ENCODE measurements at regions not wholly inside any gene's neighbourhood (a gene's known extent, or its start where the extent isn't known, plus 50 kb on each side); places are given as distances from the start of the nearest gene placed in this dataset.

DNA sequence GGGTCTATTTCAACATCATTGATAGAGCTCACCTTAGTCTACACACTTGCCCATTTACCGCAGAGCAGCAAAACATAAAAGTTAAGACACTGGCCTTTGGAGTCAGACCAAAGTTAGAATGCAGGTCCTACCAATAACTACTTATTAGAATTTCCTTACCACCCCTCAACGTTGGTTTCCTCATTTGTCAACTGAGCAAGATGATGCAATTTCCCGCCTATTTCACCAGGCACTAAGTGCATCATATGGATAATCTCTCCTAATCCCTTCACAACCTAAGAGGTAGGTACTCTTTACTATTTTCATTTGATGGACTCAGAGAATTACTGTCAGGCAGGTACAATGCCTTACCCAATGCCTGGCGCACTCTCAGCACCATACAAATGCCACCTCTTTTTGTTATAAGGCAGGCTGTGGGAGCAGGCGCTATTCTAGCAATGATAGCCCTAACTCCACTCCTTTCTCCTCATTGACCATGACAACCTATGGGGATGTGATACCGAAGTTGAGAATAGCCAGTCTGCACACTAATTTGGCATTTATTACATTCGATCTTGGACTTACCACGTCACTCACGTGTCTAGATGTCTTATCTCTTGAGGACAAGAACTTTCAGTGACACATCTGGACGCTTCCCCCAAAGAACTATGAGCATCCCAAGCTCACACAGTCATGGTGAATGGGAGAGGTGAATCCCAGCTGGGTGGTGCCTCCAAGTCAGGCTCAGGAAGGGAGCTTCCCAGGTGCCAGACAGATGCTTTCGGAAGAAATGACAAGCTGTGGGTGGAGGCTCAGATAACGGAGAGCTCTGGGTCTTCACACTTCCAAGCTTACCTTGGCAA, 128.1 kb upstream of the STMND1 start:
- no peak overlapping the region for H3K4me2 ChIP-seq (ENCODE audit: insufficient read depth, low read length)
- CTCF ChIA-PET, result interaction anchor here (1.1 to 1.7 kb wide), 4 partner anchors 9 to 642 kb away, joined by 3 to 9 read pairs (median 6); no protein-coding TSS in a partner anchor

More for the DNA sequence above, 128.1 kb upstream of the STMND1 start:
- no peak overlapping the region for H3K4me3 ChIP-seq (replicated peaks in 1 of 3; ENCODE audit: insufficient read depth in 1 of 3, low read depth in 1 of 3, low read length in 3 of 3)
- dilution Hi-C loops (cut with MboI; ENCODE audit: extremely low pct_ligation_motif_present, low sequenced_read_pairs), result no loop called here
- no TSS peak for BruUV-seq (replicated peaks)
- FAIRE-seq (no peak), DNase-seq (ENCODE audit: low read depth, low spot score) (no peak)
- no peak overlapping the region for H2AFZ ChIP-seq (ENCODE audit: low read depth, low read length)
- H3K79me2 ChIP-seq (ENCODE audit: control insufficient read depth, insufficient read depth, low read length), result no peaks in the 10 kb centered on the region
- no peaks in the 10 kb centered on the region for H3K9me3 ChIP-seq (replicated peaks; ENCODE audit: control insufficient read depth, insufficient read depth, low read length)
- POLR2A ChIA-PET, result no interaction called here
- H3K27me3 ChIP-seq (ENCODE audit: control insufficient read depth in 2 of 2, insufficient read depth in 2 of 2, low read length in 2 of 2), result peaks cover 22 to 46% of the 10 kb centered on the region in 2 experiments
- TF ChIP-seq, protein P1, sequence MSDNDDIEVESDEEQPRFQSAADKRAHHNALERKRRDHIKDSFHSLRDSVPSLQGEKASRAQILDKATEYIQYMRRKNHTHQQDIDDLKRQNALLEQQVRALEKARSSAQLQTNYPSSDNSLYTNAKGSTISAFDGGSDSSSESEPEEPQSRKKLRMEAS (IDR thresholded peaks at IDR 0.05; ENCODE audit: insufficient read depth, insufficient read length), result no peak
- TF ChIP-seq GATA2 (IDR thresholded peaks at IDR 0.05; ENCODE audit: insufficient read depth, insufficient read length, low read depth, low read length), result no peak
- no peak for TF ChIP-seq EZH2 (IDR thresholded peaks at IDR 0.05; ENCODE audit: borderline replicate concordance, low read depth, low read length, severe bottlenecking)
- TF ChIP-seq, protein P2, sequence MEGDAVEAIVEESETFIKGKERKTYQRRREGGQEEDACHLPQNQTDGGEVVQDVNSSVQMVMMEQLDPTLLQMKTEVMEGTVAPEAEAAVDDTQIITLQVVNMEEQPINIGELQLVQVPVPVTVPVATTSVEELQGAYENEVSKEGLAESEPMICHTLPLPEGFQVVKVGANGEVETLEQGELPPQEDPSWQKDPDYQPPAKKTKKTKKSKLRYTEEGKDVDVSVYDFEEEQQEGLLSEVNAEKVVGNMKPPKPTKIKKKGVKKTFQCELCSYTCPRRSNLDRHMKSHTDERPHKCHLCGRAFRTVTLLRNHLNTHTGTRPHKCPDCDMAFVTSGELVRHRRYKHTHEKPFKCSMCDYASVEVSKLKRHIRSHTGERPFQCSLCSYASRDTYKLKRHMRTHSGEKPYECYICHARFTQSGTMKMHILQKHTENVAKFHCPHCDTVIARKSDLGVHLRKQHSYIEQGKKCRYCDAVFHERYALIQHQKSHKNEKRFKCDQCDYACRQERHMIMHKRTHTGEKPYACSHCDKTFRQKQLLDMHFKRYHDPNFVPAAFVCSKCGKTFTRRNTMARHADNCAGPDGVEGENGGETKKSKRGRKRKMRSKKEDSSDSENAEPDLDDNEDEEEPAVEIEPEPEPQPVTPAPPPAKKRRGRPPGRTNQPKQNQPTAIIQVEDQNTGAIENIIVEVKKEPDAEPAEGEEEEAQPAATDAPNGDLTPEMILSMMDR (IDR thresholded peaks at IDR 0.05; ENCODE audit: extremely low read depth in 1 of 2, insufficient read depth in 1 of 2, low read depth in 1 of 2, low read length in 2 of 2), result no peak
- TF ChIP-seq MYC (IDR thresholded peaks at IDR 0.05; ENCODE audit: low read depth, low read length), result no peak
- TF ChIP-seq POLR2AphosphoS5 (IDR thresholded peaks at IDR 0.05; ENCODE audit: insufficient read depth, low read depth, low read length), result no peak
- no peak for TF ChIP-seq JUN (IDR thresholded peaks at IDR 0.05; ENCODE audit: borderline replicate concordance, insufficient read depth, insufficient read length, low read depth)
- no peak for TF ChIP-seq POLR2A (IDR thresholded peaks at IDR 0.05; ENCODE audit: low read depth, low read length)
- TF ChIP-seq FOS (IDR thresholded peaks at IDR 0.05; ENCODE audit: borderline replicate concordance, insufficient read depth, low read length), result no peak
- no peaks in the 10 kb centered on the region for H3K36me3 ChIP-seq (ENCODE audit: control insufficient read depth in 2 of 2, extremely low read depth in 1 of 2, insufficient read depth in 2 of 2, low read length in 2 of 2)
- no peaks in the 10 kb centered on the region for H4K20me1 ChIP-seq (replicated peaks; ENCODE audit: control insufficient read depth, extremely low read depth, insufficient read depth, low read length)
- no peak overlapping the region for H3K9ac ChIP-seq (replicated peaks; ENCODE audit: extremely low read depth, insufficient read depth, low read length)
- H3K9me1 ChIP-seq (replicated peaks; ENCODE audit: control insufficient read depth, extremely low read depth, insufficient read depth, low read length), result no peaks in the 10 kb centered on the region
- no peaks in the 10 kb centered on the region for H3K4me1 ChIP-seq (ENCODE audit: control insufficient read depth, extremely low read depth, insufficient read depth, low read length)
- H3K27ac ChIP-seq (ENCODE audit: insufficient read depth, low read depth, low read length), result no peak overlapping the region
- intact Hi-C loops (cut with micrococcal nuclease), result no loop called here

Data from endothelial cell of umbilical vein (primary cell).